C4-2B (cell line): ENCODE measurements at regions not wholly inside any gene's neighbourhood (a gene's known extent, or its start where the extent isn't known, plus 50 kb on each side); places are given as distances from the start of the nearest gene placed in this dataset.

Source experiments
- CTCF ChIP-seq: fragments of 450-650 bp; conservative IDR thresholded peaks from 2 replicates; pipeline ENCODE4 v1.5.1; 2017; ENCODE audit warnings: mild to moderate bottlenecking
- ZFX ChIP-seq: fragments of 450-650 bp; IDR thresholded peaks from 2 replicates; pipeline ENCODE4 v1.6.1; 2017

- TF ChIP-seq CTCF (no peak), ZFX (no peak)
Observed at GRCh38 chr20:11227602-11228001, 553.8 kb upstream of the JAG1 start.
